ENCODE measurements at regions not wholly inside any gene's neighbourhood (a gene's known extent, or its start where the extent isn't known, plus 50 kb on each side); places are given as distances from the start of the nearest gene placed in this dataset.
A peak's percentile ranks its signal among the peaks of the same experiment; 100 is the strongest.

DNA sequence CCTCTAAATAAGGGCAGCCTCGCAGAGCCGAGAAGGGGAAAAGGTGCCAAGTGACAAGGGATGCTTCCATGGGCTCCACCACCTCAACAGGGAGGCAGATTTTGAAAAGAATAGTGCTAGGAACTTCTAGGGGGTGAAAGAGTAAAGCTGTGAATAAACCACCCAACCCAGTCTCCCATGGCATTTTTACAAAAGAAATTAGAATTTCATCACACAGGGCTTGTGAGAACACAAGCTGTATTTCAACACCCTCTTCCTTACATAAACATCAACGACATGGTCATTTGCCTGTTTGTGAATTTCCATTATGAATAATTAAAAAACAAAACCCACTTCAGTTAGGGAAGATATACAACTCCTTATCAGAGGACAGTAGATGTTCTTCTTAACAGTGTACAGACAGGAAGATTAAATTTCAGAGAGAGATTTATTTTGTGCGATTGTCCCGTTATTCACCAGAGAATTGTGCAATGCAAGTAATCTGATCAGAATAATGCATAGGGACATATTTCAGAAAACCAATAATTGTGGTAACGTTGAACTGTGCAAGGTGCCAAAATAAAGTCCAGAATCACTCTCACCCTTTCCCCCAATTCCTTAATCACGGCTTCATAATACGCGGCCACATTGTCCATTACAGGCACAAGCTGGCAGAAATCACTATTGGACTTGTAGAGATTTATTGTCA is 207.8 kb upstream of the MGMT start:
- Mint-ChIP-seq H3K4me1 (peaks cover 17% of the 10 kb centered on the region), H3K9me3 (no peaks in the 10 kb centered on the region), H3K27ac (peak overlapping the region in 1 of 3 experiments; percentile 82), H3K4me3 (no peak overlapping the region), H3K27me3 (ENCODE audit: low read depth) (peaks cover 3% of the 10 kb centered on the region), H3K36me3 (ENCODE audit: low read depth) (no peaks in the 10 kb centered on the region)
- TF ChIP-seq, protein P1, sequence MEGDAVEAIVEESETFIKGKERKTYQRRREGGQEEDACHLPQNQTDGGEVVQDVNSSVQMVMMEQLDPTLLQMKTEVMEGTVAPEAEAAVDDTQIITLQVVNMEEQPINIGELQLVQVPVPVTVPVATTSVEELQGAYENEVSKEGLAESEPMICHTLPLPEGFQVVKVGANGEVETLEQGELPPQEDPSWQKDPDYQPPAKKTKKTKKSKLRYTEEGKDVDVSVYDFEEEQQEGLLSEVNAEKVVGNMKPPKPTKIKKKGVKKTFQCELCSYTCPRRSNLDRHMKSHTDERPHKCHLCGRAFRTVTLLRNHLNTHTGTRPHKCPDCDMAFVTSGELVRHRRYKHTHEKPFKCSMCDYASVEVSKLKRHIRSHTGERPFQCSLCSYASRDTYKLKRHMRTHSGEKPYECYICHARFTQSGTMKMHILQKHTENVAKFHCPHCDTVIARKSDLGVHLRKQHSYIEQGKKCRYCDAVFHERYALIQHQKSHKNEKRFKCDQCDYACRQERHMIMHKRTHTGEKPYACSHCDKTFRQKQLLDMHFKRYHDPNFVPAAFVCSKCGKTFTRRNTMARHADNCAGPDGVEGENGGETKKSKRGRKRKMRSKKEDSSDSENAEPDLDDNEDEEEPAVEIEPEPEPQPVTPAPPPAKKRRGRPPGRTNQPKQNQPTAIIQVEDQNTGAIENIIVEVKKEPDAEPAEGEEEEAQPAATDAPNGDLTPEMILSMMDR (IDR thresholded peaks at IDR 0.05; ENCODE audit: unreplicated experiment in 3 of 3), result no peak

DNA sequence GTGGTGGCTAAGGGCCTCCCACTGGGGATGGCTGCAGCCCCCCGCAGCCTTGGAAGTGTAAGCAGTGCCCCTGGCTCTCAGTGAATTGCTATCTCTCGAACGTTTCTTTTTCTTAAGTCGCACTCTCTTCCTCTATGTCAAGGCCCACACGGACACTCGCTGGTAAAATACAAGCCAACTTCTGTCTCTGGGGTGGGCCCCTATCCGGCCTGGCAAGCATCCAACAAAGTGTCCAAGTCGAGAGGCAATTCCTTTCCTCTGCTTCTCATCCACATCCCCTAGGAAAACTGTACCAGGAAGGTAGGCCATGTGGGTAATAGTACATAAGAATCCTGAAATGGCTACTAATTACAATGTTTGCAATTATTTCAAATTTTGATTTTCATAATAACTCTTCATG is 194.9 kb upstream of the MGMT start:
- peaks cover 54% of the 10 kb centered on the region for H3K4me1 Mint-ChIP-seq

DNA sequence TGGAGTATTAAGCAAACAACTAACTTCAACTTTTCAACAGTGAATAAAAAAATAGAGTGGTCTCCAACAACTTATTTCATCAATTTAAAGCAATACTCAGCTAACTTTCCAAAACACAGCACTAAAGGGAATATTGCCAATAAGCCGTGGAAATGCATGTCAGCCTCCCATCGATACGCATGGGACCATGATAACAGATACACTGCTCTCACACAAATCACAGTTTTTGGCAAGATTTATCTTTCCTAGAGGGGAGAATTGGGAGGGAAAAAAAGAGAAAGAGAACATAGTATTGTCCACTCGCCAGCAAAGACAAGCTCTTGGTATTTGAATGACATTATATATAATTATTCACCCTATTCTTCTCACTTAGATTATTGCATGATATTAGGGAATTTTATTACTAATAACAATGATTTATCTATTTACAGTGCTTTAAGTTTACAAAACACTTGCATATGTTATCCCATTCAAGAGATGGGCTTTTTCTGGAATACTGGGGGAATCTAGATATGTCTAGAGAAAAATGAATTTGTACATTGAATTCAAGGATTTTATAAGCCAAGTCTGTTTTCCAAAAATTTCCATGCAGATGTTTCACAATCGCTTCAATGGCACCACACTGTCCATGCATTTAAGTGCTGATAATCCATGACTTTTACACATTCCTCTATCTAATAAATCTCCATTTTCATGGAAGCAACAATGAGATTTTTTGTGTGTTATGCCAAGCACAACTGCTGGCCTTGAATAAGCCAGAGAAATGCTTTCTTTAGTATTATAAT is 194.0 kb upstream of the MGMT start:
- no peak overlapping the region for H3K4me3 Mint-ChIP-seq

More for the DNA sequence above, 194.9 kb upstream of the MGMT start:
- Mint-ChIP-seq H3K4me3 (no peak overlapping the region), H3K27ac (peak overlapping the region in 2 of 3 experiments; percentile 46 to 76), H3K36me3 (ENCODE audit: low read depth) (no peaks in the 10 kb centered on the region), H3K9me3 (no peaks in the 10 kb centered on the region), H3K27me3 (ENCODE audit: low read depth) (peaks cover 3% of the 10 kb centered on the region)
- TF ChIP-seq, protein P1 (IDR thresholded peaks at IDR 0.05; ENCODE audit: unreplicated experiment in 3 of 3), result no peak

DNA sequence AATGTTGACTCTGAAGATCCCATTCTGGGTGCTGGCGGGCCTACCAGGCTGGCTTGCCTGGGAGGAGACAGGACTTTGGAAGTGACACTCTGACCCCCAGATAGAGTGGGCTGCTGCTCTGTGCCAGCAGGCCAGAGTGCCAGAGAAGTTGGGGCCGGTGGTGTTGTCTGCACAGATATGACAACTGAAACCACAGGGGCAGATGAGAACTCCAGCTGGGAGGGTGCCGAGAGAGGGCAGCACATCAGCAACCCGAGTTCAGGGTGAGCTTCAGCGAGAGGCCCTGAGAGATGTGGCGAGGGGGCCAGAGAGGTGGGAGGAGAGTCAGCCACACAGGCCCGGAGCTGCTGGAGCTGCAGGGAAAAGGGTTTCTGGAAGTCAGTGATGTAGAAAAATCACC is 193.2 kb upstream of the MGMT start:
- Mint-ChIP-seq H3K4me1 (peaks cover 70% of the 10 kb centered on the region), H3K36me3 (ENCODE audit: low read depth) (no peaks in the 10 kb centered on the region), H3K27ac (peak overlapping the region in 2 of 3 experiments; percentile 59 to 76), H3K4me3 (no peak overlapping the region), H3K9me3 (no peaks in the 10 kb centered on the region), H3K27me3 (ENCODE audit: low read depth) (no peaks in the 10 kb centered on the region)
- TF ChIP-seq, protein P1 (IDR thresholded peaks at IDR 0.05; ENCODE audit: unreplicated experiment in 3 of 3), result no peak

More for the DNA sequence above, 194.0 kb upstream of the MGMT start:
- TF ChIP-seq, protein P1 (IDR thresholded peaks at IDR 0.05; ENCODE audit: unreplicated experiment in 3 of 3), result no peak
- no peaks in the 10 kb centered on the region for H3K36me3 Mint-ChIP-seq (ENCODE audit: low read depth)
- H3K4me1 Mint-ChIP-seq, result peaks cover 62% of the 10 kb centered on the region
- no peaks in the 10 kb centered on the region for H3K27me3 Mint-ChIP-seq (ENCODE audit: low read depth)
- H3K9me3 Mint-ChIP-seq, result no peaks in the 10 kb centered on the region
- peak overlapping the region in 2 of 3 experiments; percentile 59 to 76 for H3K27ac Mint-ChIP-seq

DNA sequence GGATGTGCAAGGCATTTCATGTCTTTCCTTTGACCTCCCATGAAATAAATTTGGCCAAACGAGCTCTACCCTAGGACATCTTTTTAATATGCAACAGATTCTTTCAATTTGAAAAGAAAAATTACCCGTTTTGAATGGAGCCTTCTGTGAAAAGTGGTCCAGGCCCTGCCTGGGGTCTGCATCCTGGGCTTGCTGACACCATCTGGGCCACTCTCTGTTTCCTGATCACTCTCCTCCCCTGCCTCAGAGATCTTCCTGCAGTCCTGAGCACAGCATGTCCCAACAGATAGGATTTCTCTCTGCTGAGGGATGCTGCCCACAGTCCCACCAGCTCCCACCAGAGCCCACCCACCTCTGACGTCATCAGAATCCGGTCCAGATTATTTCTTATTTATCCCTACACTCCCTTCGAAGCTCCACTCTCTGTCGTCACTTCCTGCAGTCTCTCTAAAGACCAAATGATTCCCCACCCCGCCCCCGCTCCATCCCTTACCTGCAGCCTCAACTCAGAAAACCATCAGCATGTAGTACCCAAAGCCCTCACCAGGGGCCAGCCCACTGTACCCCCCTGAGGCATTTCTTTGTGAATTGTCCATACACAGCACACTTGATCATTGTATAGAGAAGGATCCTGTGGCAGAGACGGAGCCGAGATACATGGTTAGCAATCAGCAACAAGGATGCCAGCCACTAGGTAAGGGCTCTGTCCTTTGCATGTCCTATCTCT is 192.1 kb upstream of the MGMT start:
- peak overlapping the region in 2 of 3 experiments; percentile 19 to 82 for H3K27ac Mint-ChIP-seq
- TF ChIP-seq, protein P1 (IDR thresholded peaks at IDR 0.05; ENCODE audit: unreplicated experiment in 3 of 3), result no peak
- peak overlapping the region in 1 of 3 experiments; percentile 10 for H3K4me3 Mint-ChIP-seq
- H3K36me3 Mint-ChIP-seq (ENCODE audit: low read depth), result no peaks in the 10 kb centered on the region
- no peaks in the 10 kb centered on the region for H3K27me3 Mint-ChIP-seq (ENCODE audit: low read depth)
- no peaks in the 10 kb centered on the region for H3K9me3 Mint-ChIP-seq
- peaks cover 76% of the 10 kb centered on the region for H3K4me1 Mint-ChIP-seq
